Caco-2 (cell line): ENCODE measurements at regions not wholly inside any gene's neighbourhood (a gene's known extent, or its start where the extent isn't known, plus 50 kb on each side); places are given as distances from the start of the nearest gene placed in this dataset.

Experiments used
- BruUV-seq: library from RNA; stranded (reverse); fragments of 400-500 nt; replicated peaks from 2 replicates; lab custom pipeline; 2021; lab: Mats Ljungman, UMichigan
- CTCF ChIA-PET: fragments of 300-600 bp; sonication (Branson Sonifier 250); formaldehyde crosslinking; loops from one replicate; lab custom pipeline; 2022; ENCODE audit warnings: antibody characterized with exemption; lab: Charles Lee
- POLR2A ChIA-PET: fragments of 300-600 bp; sonication (Branson Sonifier 250); formaldehyde crosslinking; loops from one replicate; lab custom pipeline; 2022; ENCODE audit warnings: antibody characterized with exemption; lab: Charles Lee
- DNase-seq, 2 experiments: peaks; one replicate each; pipeline versions ENCODE4 v3.0.0 to v3.0.0-alpha.2; 2020 to 2022
- H3K27me3 ChIP-seq: replicated peaks from 2 replicates; pipeline ENCODE4 v1.6.0; 2011; ENCODE audit warnings: low read length; ENCODE audit not compliant: control insufficient read depth, insufficient read depth
- H3K36me3 ChIP-seq: 2 replicates; pipeline ENCODE4 v1.5.1; 2011; ENCODE audit warnings: low read length; ENCODE audit not compliant: control insufficient read depth, insufficient read depth
- H3K4me1 ChIP-seq: fragments of 250-450 bp; sonication (Bioruptor Pico); 2 replicates; pipeline ENCODE4 v1.5.1; 2020; ENCODE audit warnings: mild to moderate bottlenecking
- H3K4me3 ChIP-seq: 2 replicates; pipeline ENCODE4 v1.5.1; 2011; ENCODE audit warnings: low read depth, mild to moderate bottlenecking, control low read depth, low read length
- H3K9me3 ChIP-seq: fragments of 250-450 bp; sonication (Bioruptor Pico); 2 replicates; pipeline ENCODE4 v1.5.1; 2020; ENCODE audit warnings: mild to moderate bottlenecking, moderate library complexity
- H3K27ac Mint-ChIP-seq: one replicate; pipeline ENCODE4 v1.8.0; 2022; ENCODE audit warnings: mixed read lengths; ENCODE audit not compliant: unreplicated experiment
- H3K27me3 Mint-ChIP-seq: one replicate; pipeline ENCODE4 v1.8.0; 2022; ENCODE audit warnings: mixed read lengths; ENCODE audit not compliant: insufficient read depth, unreplicated experiment
- H3K36me3 Mint-ChIP-seq: one replicate; pipeline ENCODE4 v1.8.0; 2022; ENCODE audit warnings: mild to moderate bottlenecking, mixed read lengths; ENCODE audit not compliant: insufficient read depth, unreplicated experiment
- H3K4me1 Mint-ChIP-seq: one replicate; pipeline ENCODE4 v1.8.0; 2022; ENCODE audit warnings: low read depth, mixed read lengths; ENCODE audit not compliant: unreplicated experiment
- H3K4me3 Mint-ChIP-seq: one replicate; pipeline ENCODE4 v1.8.0; 2022; ENCODE audit warnings: mild to moderate bottlenecking, moderate library complexity, mixed read lengths; ENCODE audit not compliant: unreplicated experiment
- H3K9me3 Mint-ChIP-seq: one replicate; pipeline ENCODE4 v1.8.0; 2022; ENCODE audit warnings: mixed read lengths; ENCODE audit not compliant: unreplicated experiment
- CTCF ChIP-seq, 2 experiments: fragments of 200-600 bp in 1 of 2; IDR thresholded peaks; 1 replicate in 1 of 2; 2 replicates in 1 of 2; pipeline versions ENCODE4 v1.5.1 to v1.8.0; 2011 to 2022; ENCODE audit warnings: antibody characterized with exemption in 1 of 2, control low read depth in 1 of 2, inconsistent platforms in 1 of 2, low read depth in 1 of 2, low read length in 1 of 2, mild to moderate bottlenecking in 1 of 2, moderate library complexity in 1 of 2; ENCODE audit not compliant: insufficient read depth in 1 of 2, severe bottlenecking in 1 of 2, unreplicated experiment in 1 of 2
- intact Hi-C: fragments of 100-400 bp; cut with micrococcal nuclease; formaldehyde crosslinking; loops from one replicate; pipeline ENCODE4 v1.10.0; 2022; ENCODE audit not compliant: unreplicated experiment

- Mint-ChIP-seq H3K4me3 (no peak overlapping the region), H3K4me1 (no peaks in the 10 kb centered on the region), H3K27me3 (peaks cover 22% of the 10 kb centered on the region), H3K9me3 (no peaks in the 10 kb centered on the region), H3K36me3 (no peaks in the 10 kb centered on the region), H3K27ac (no peak overlapping the region)
- ChIA-PET POLR2A (no interaction called here), CTCF (no interaction called here)
- Histone ChIP-seq H3K27me3 (no peaks in the 10 kb centered on the region; the same call in 1 of the 2 replicates), H3K4me1 (no peaks in the 10 kb centered on the region), H3K4me3 (no peak overlapping the region), H3K9me3 (no peaks in the 10 kb centered on the region), H3K36me3 (no peaks in the 10 kb centered on the region)
- DNase-seq, result no peak
- intact Hi-C loops, result no loop called here
- no TSS peak for BruUV-seq
- TF ChIP-seq CTCF (IDR thresholded peaks at IDR 0.05; ENCODE audit: insufficient read depth in 1 of 2, low read depth in 1 of 2, low read length in 1 of 2, severe bottlenecking in 1 of 2, unreplicated experiment in 1 of 2), result no peak
Observed at GRCh38 chr10:2919016-2919415, 148.3 kb upstream of the PFKP start.

- CTCF ChIA-PET, result interaction anchor here (0.6 kb wide), 1 partner anchor 124 kb away, joined by 3 read pairs; no protein-coding TSS in a partner anchor
Observed at GRCh38 chr10:2918489-2918888, 148.9 kb upstream of the PFKP start.

DNA sequence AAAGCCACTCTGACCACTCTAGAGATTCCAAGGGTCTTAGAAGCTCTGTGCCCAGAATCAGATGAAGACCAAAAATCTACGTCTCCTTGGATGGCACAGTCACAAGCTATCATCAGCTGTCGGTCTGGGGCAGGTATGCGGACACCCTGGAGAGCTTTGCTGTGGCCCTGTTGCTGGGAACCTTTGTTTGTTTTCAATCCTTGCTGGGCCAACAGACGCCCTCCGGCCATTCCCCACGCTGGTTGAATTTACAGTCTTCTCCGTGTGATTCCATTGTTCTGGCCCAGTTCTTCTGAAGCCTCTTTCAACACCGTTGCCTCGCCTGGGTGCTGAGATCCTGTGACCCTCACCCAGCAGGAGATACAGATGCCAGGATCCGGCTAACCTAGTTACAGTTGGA is 149.4 kb upstream of the PFKP start:
- CTCF ChIA-PET, result interaction anchor here (0.6 kb wide), 1 partner anchor 125 kb away, joined by 3 read pairs; no protein-coding TSS in a partner anchor

More at GRCh38 chr10:2918489-2918888, 148.9 kb upstream of the PFKP start:
- no peak overlapping the region for H3K4me3 ChIP-seq
- intact Hi-C loops, result no loop called here
- TF ChIP-seq CTCF (IDR thresholded peaks at IDR 0.05; ENCODE audit: insufficient read depth in 1 of 2, low read depth in 1 of 2, low read length in 1 of 2, severe bottlenecking in 1 of 2, unreplicated experiment in 1 of 2), result no peak
- no peaks in the 10 kb centered on the region for H3K9me3 ChIP-seq
- Mint-ChIP-seq H3K4me3 (no peak overlapping the region), H3K9me3 (no peaks in the 10 kb centered on the region), H3K27ac (no peak overlapping the region), H3K27me3 (peaks cover 22% of the 10 kb centered on the region), H3K36me3 (no peaks in the 10 kb centered on the region), H3K4me1 (no peaks in the 10 kb centered on the region)
- POLR2A ChIA-PET, result no interaction called here
- no peaks in the 10 kb centered on the region for H3K4me1 ChIP-seq
- H3K36me3 ChIP-seq, result no peaks in the 10 kb centered on the region
- no peak for DNase-seq
- H3K27me3 ChIP-seq, result no peaks in the 10 kb centered on the region; the same call in none of the 2 replicates
- no TSS peak for BruUV-seq

More for the DNA sequence above, 149.4 kb upstream of the PFKP start:
- Mint-ChIP-seq H3K9me3 (no peaks in the 10 kb centered on the region), H3K4me1 (no peaks in the 10 kb centered on the region), H3K27me3 (peaks cover 20% of the 10 kb centered on the region), H3K27ac (no peak overlapping the region), H3K36me3 (no peaks in the 10 kb centered on the region), H3K4me3 (no peak overlapping the region)
- intact Hi-C loops, result no loop called here
- POLR2A ChIA-PET, result no interaction called here
- H3K36me3 ChIP-seq, result no peaks in the 10 kb centered on the region
- no peaks in the 10 kb centered on the region for H3K9me3 ChIP-seq
- DNase-seq, result no peak
- TF ChIP-seq CTCF (IDR thresholded peaks at IDR 0.05; ENCODE audit: insufficient read depth in 1 of 2, low read depth in 1 of 2, low read length in 1 of 2, severe bottlenecking in 1 of 2, unreplicated experiment in 1 of 2), result no peak
- no TSS peak for BruUV-seq
- no peaks in the 10 kb centered on the region; the same call in none of the 2 replicates for H3K27me3 ChIP-seq
- no peak overlapping the region for H3K4me3 ChIP-seq
- H3K4me1 ChIP-seq, result no peaks in the 10 kb centered on the region
